Mesothelial cell of epicardium (in vitro differentiated cells): ENCODE measurements at regions not wholly inside any gene's neighbourhood (a gene's known extent, or its start where the extent isn't known, plus 50 kb on each side); places are given as distances from the start of the nearest gene placed in this dataset.

Source experiments
- DNase-seq, 2 experiments: peaks; one replicate each; pipeline ENCODE4 v3.0.0; 2021; ENCODE audit warnings: low spot score in 2 of 2; ENCODE audit not compliant: unreplicated experiment in 2 of 2
- H3K27ac Mint-ChIP-seq: 2 replicates; pipeline ENCODE4 v1.8.0; 2021; ENCODE audit warnings: mixed read lengths
- H3K27me3 Mint-ChIP-seq: 2 replicates; pipeline ENCODE4 v1.8.0; 2021; ENCODE audit warnings: low read depth, mixed read lengths
- H3K36me3 Mint-ChIP-seq: 2 replicates; pipeline ENCODE4 v1.8.0; 2021; ENCODE audit warnings: mixed read lengths
- H3K4me1 Mint-ChIP-seq: 2 replicates; pipeline ENCODE4 v1.8.0; 2021; ENCODE audit warnings: mixed read lengths
- H3K4me3 Mint-ChIP-seq: 2 replicates; pipeline ENCODE4 v1.8.0; 2021; ENCODE audit warnings: mild to moderate bottlenecking, moderate library complexity, mixed read lengths
- H3K9me3 Mint-ChIP-seq: 2 replicates; pipeline ENCODE4 v1.8.0; 2021; ENCODE audit warnings: mixed read lengths
- CTCF ChIP-seq: fragments of 200-600 bp; sonication (generic); IDR thresholded peaks from one replicate; pipeline ENCODE4 v1.5.0; 2021; ENCODE audit warnings: antibody characterized with exemption; ENCODE audit not compliant: unreplicated experiment

GRCh38 chr4:117412661-117413060 is 327.3 kb upstream of the TRAM1L1 start:
- H3K27ac Mint-ChIP-seq: no peak overlapping the region
- no peak overlapping the region for H3K4me3 Mint-ChIP-seq
- H3K36me3 Mint-ChIP-seq: no peaks in the 10 kb centered on the region
- H3K9me3 Mint-ChIP-seq: peaks cover 9% of the 10 kb centered on the region
- no peak for TF ChIP-seq CTCF
- no peaks in the 10 kb centered on the region for H3K27me3 Mint-ChIP-seq
- DNase-seq: no peak
- peaks cover 4% of the 10 kb centered on the region for H3K4me1 Mint-ChIP-seq

- Mint-ChIP-seq H3K4me1 (peaks cover 16% of the 10 kb centered on the region), H3K27me3 (no peaks in the 10 kb centered on the region), H3K36me3 (no peaks in the 10 kb centered on the region), H3K4me3 (no peak overlapping the region), H3K9me3 (no peaks in the 10 kb centered on the region), H3K27ac (no peak overlapping the region)
- DNase-seq: no peak
- no peak for TF ChIP-seq CTCF
Observed at GRCh38 chr4:117417856-117418255, 332.5 kb upstream of the TRAM1L1 start.

- peaks cover 13% of the 10 kb centered on the region for H3K9me3 Mint-ChIP-seq
- no peaks in the 10 kb centered on the region for H3K36me3 Mint-ChIP-seq
- no peak overlapping the region for H3K4me3 Mint-ChIP-seq
- DNase-seq: no peak
- peaks cover 16% of the 10 kb centered on the region for H3K4me1 Mint-ChIP-seq
- no peak overlapping the region for H3K27ac Mint-ChIP-seq
- no peaks in the 10 kb centered on the region for H3K27me3 Mint-ChIP-seq
- TF ChIP-seq CTCF: no peak
Observed at GRCh38 chr4:117420948-117421347, 335.6 kb upstream of the TRAM1L1 start.

- Mint-ChIP-seq H3K9me3 (peaks cover 13% of the 10 kb centered on the region), H3K27ac (no peak overlapping the region), H3K36me3 (no peaks in the 10 kb centered on the region), H3K4me3 (no peak overlapping the region), H3K4me1 (peaks cover 16% of the 10 kb centered on the region), H3K27me3 (no peaks in the 10 kb centered on the region)
- TF ChIP-seq CTCF: no peak
- no peak for DNase-seq
Observed at GRCh38 chr4:117421706-117422105, 336.3 kb upstream of the TRAM1L1 start.

- no peak overlapping the region for H3K27ac Mint-ChIP-seq
- H3K27me3 Mint-ChIP-seq: no peaks in the 10 kb centered on the region
- H3K4me3 Mint-ChIP-seq: no peak overlapping the region
- H3K9me3 Mint-ChIP-seq: peaks cover 13% of the 10 kb centered on the region
- TF ChIP-seq CTCF: no peak
- H3K36me3 Mint-ChIP-seq: no peaks in the 10 kb centered on the region
- no peak for DNase-seq
- peaks cover 14% of the 10 kb centered on the region for H3K4me1 Mint-ChIP-seq
Observed at GRCh38 chr4:117422297-117422696, 336.9 kb upstream of the TRAM1L1 start.

GRCh38 chr4:117425636-117426035 is 340.3 kb upstream of the TRAM1L1 start:
- H3K9me3 Mint-ChIP-seq: peaks cover 13% of the 10 kb centered on the region

More at GRCh38 chr4:117425636-117426035, 340.3 kb upstream of the TRAM1L1 start:
- Mint-ChIP-seq H3K27ac (no peak overlapping the region), H3K4me3 (no peak overlapping the region), H3K36me3 (no peaks in the 10 kb centered on the region), H3K4me1 (peaks cover 8% of the 10 kb centered on the region), H3K27me3 (no peaks in the 10 kb centered on the region)
- TF ChIP-seq CTCF: no peak
- no peak for DNase-seq
